Ascending aorta (tissue), 2 donors: ENCODE measurements at regions not wholly inside any gene's neighbourhood (a gene's known extent, or its start where the extent isn't known, plus 50 kb on each side); places are given as distances from the start of the nearest gene placed in this dataset.

ENCODE experiments used
- DNase-seq, 2 donors: peaks; one replicate each; pipeline ENCODE4 v3.0.0-alpha.2; 2019; ENCODE audit warnings: low spot score in 2 of 2
- H3K27ac ChIP-seq, 2 donors: fragments of 200-600 bp; sonication (generic); one replicate each; pipeline ENCODE4 v1.5.1; 2016 to 2017; ENCODE audit warnings: mild to moderate bottlenecking in 1 of 2
- H3K27me3 ChIP-seq: fragments of 200-600 bp; sonication (generic); one replicate; pipeline ENCODE4 v1.5.1; 2017
- H3K36me3 ChIP-seq, 2 donors: fragments of 200-600 bp; sonication (generic); one replicate each; pipeline ENCODE4 v1.5.1; 2016
- H3K4me1 ChIP-seq, 2 donors: fragments of 200-600 bp; sonication (generic); one replicate each; pipeline ENCODE4 v1.5.1; 2016 to 2017; ENCODE audit warnings: mild to moderate bottlenecking in 1 of 2
- H3K4me3 ChIP-seq, 2 donors: fragments of 200-600 bp; sonication (generic); one replicate each; pipeline ENCODE4 v1.5.1; 2016 to 2017; ENCODE audit warnings: mild to moderate bottlenecking in 1 of 2
- H3K9me3 ChIP-seq, 2 donors: fragments of 200-600 bp; sonication (generic); one replicate each; pipeline ENCODE4 v1.5.1; 2016
- intact Hi-C: fragments of 100-400 bp; cut with DNase I; formaldehyde crosslinking; loops from one replicate; pipeline ENCODE4 v1.15.1; 2023
- TF ChIP-seq, protein P1 (sequence below), 3 experiments: fragments of 200-600 bp in 2 of 3; fragments of 450-650 bp in 1 of 3; sonication (generic) in 2 of 3; IDR thresholded peaks; one replicate each; pipeline ENCODE4 v1.5.1; 2016 to 2019; ENCODE audit warnings: antibody characterized with exemption in 3 of 3, mild to moderate bottlenecking in 1 of 3, moderate library complexity in 1 of 3

DNA sequence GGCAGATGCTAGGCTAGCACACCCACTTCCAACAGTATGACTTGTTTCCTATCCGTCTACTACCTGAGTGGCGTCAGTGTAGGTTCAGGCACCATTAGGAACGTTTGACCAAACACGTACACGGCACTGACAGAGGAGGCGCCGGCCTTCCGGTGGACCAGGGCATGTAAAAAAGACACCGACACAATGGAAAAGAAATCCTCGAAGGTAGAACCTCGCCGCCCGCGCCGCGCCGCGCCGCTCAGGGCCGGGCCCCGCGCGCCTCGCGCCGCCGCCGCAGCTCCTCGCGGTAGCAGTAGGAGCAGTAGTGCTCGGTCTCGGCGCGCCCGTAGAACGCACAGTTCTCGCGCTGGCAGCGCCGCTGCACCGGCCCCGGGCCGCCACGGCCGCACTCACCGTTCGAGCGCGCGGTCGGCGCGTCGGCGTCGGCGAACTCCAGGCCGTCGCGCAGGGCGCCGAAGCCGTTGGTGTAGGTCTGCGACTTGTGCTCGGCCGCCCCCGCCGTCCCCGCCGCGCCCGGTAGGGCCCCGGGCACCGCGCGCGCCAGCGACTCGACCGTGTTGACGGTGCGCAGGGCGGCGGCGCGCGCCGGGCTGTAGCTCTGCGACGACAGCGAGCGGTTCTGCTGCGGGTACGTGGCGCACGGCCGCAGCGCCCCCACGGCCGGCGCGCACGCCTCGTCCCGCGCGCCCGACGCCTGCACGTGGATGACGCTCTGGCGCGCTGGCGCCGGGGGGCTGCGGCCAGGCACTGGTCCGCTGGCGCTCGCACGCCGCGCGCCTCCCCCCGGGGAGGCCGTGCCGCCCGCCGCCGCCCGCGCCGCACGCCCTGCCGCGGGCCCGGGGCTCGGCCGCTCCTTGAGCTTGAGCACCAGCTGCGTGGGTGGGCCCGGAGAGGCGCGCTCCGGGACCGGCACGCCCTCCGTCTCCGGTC lies 156.7 kb downstream of the KLF13 start:
- no peaks in the 10 kb centered on the region for H3K9me3 ChIP-seq
- TF ChIP-seq, protein P1, sequence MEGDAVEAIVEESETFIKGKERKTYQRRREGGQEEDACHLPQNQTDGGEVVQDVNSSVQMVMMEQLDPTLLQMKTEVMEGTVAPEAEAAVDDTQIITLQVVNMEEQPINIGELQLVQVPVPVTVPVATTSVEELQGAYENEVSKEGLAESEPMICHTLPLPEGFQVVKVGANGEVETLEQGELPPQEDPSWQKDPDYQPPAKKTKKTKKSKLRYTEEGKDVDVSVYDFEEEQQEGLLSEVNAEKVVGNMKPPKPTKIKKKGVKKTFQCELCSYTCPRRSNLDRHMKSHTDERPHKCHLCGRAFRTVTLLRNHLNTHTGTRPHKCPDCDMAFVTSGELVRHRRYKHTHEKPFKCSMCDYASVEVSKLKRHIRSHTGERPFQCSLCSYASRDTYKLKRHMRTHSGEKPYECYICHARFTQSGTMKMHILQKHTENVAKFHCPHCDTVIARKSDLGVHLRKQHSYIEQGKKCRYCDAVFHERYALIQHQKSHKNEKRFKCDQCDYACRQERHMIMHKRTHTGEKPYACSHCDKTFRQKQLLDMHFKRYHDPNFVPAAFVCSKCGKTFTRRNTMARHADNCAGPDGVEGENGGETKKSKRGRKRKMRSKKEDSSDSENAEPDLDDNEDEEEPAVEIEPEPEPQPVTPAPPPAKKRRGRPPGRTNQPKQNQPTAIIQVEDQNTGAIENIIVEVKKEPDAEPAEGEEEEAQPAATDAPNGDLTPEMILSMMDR (IDR thresholded peaks at IDR 0.05), result no peak
- H3K4me1 ChIP-seq, result peaks cover 1 to 7% of the 10 kb centered on the region in 2 donors
- intact Hi-C loops, result no loop called here
- peak overlapping the region; percentile 40 to 55 for H3K4me3 ChIP-seq
- peaks cover 3% of the 10 kb centered on the region for H3K27me3 ChIP-seq
- no peak overlapping the region for H3K27ac ChIP-seq
- DNase-seq, result no peak
- no peaks in the 10 kb centered on the region for H3K36me3 ChIP-seq

DNA sequence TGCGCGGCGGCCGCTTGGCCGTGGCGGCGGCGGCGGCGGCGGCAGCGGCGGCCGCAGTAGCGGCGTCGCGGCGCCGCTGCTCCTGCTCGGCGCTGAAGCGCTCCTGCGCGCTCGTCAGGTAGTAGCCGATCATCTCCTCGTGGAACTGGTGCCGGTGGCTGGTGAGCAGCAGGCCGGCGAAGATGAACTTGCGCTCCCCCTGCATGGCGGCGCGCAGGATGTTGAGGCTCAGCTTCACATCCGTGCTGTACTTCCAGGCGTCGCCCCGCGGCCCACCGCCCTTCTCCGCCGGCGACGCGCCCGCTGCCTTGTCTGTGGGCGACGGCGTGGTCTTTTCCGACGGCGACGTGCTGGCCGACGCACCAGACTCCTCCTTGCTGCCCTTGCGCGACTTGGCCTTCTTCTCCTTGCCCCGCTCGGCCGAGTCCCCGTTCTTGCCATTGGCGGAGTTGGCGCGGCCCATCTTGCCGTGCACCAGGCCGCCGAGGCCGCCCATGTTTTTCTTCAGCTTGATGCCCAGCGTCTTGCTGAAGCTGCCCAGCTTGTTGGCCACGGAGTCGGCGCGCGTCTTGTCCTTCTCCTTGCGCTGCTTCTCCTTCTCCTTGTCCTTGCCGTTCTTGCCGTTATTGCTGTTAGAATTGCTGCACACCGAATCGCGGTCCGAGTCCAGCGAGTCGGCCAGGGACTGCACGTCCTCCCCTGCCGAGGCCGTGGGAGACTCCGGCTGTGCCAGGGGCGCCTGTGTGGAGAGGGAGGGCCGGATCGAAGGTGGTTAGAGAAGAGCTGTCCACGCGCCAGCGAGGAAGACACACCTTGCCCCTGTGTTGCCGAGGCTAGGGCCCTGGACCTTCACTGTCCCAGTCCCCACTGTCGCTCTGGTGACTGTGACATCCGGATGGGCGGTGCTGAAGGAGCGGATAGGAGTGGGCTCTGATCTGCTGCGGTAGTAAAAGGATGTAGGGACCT lies 157.6 kb downstream of the KLF13 start:
- Histone ChIP-seq H3K4me1 (peaks cover 10 to 16% of the 10 kb centered on the region in 2 donors), H3K4me3 (no peak overlapping the region), H3K9me3 (no peaks in the 10 kb centered on the region), H3K27ac (no peak overlapping the region), H3K27me3 (peaks cover 3% of the 10 kb centered on the region), H3K36me3 (no peaks in the 10 kb centered on the region)
- DNase-seq, result no peak
- intact Hi-C loops, result no loop called here
- TF ChIP-seq, protein P1 (IDR thresholded peaks at IDR 0.05), result no peak

DNA sequence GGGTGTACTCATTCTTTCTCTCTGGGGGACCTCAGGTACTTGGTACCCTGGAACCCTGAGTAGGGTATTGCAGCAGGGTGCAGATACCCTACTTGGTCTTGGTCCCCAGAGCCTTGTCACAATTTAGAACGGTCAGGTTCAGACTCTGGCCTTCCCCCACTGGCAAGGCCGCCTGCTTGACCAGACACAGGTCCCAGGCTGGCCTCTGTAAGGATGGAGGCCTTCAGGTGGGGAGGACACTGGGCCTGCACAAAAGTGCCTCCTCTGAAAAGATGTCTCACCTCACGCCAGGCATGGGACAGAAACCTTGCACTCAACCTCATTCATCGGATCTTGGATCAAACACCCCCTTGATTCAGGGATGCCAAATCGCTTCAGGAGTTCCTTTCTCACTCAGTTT lies 158.4 kb downstream of the KLF13 start:
- Histone ChIP-seq H3K9me3 (no peaks in the 10 kb centered on the region), H3K4me1 (peaks cover 10 to 23% of the 10 kb centered on the region in 2 donors), H3K27me3 (peaks cover 3% of the 10 kb centered on the region), H3K4me3 (no peak overlapping the region), H3K36me3 (no peaks in the 10 kb centered on the region), H3K27ac (no peak overlapping the region)
- DNase-seq, result no peak
- intact Hi-C loops, result loop anchor here (5.0 kb wide), 1 partner anchor 493 kb away; the partner anchor contains the start of gene MTMR10
- TF ChIP-seq, protein P1 (IDR thresholded peaks at IDR 0.05), result no peak

DNA sequence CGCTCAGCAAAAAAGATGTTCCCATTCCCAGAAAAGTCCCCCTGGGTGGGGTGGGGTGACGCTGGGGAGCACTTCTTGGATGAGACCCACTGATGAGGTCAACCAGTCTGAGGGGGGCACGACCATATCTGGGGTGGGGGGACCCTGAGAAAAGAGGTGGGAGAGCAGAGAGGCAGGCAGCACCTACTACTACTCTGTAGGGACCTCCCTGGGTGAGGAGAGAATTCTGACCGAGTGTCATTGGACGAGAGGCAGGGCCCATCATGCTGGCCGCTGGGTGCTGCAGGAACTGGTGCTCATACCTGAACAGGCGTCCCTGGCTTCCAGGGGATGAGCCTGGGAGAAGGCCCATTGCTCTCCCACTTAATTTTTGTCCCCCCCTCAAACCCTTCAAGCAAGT lies 158.8 kb downstream of the KLF13 start:
- intact Hi-C loops, result loop anchor here (5.0 kb wide), 1 partner anchor 493 kb away; the partner anchor contains the start of gene MTMR10
- H3K27me3 ChIP-seq, result peaks cover 3% of the 10 kb centered on the region
- DNase-seq, result no peak
- no peaks in the 10 kb centered on the region for H3K36me3 ChIP-seq
- H3K4me1 ChIP-seq, result peaks cover 10 to 23% of the 10 kb centered on the region in 2 donors
- TF ChIP-seq, protein P1 (IDR thresholded peaks at IDR 0.05), result no peak
- no peak overlapping the region for H3K4me3 ChIP-seq
- no peak overlapping the region for H3K27ac ChIP-seq
- H3K9me3 ChIP-seq, result no peaks in the 10 kb centered on the region

DNA sequence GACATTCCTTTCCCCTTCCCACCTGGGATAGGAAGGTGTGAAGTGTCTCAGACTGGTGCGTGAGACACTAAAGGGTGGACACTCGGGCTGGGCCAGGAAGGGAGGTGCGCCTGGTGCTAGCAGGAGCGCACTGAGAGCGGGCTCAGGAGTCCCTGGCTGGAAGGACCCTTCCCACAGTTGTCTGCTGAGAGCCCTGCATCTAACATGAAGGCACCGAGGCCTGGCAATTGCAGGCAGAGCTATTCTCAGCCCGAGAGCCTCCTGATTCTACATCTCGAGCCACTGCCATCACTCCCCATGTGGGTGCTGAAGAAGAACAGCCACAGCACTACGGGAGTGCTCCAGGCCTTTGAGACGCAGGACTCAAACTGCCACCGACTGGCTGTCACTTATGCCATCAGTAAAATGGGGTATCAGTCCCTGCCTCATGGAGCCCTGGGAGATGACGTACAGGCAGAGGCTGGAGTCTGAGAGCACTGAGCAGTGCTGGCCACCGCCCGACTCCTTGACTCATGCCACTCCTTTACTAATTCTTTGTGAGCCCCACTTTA lies 159.4 kb downstream of the KLF13 start:
- intact Hi-C loops, result loop anchor here (5.0 kb wide), 1 partner anchor 494 kb away; the partner anchor contains the start of gene MTMR10
- H3K27me3 ChIP-seq, result peaks cover 2% of the 10 kb centered on the region
- no peak overlapping the region for H3K27ac ChIP-seq
- peaks cover 10 to 23% of the 10 kb centered on the region in 2 donors for H3K4me1 ChIP-seq
- H3K9me3 ChIP-seq, result no peaks in the 10 kb centered on the region
- no peak overlapping the region for H3K4me3 ChIP-seq
- no peaks in the 10 kb centered on the region for H3K36me3 ChIP-seq
- DNase-seq, result no peak
- TF ChIP-seq, protein P1 (IDR thresholded peaks at IDR 0.05), result no peak
